Keratinocyte (primary cell): ENCODE measurements at regions not wholly inside any gene's neighbourhood (a gene's known extent, or its start where the extent isn't known, plus 50 kb on each side); places are given as distances from the start of the nearest gene placed in this dataset.

Source experiments
- EZH2 ChIP-seq: IDR thresholded peaks from one replicate; pipeline ENCODE4 v1.6.1; 2012; ENCODE audit warnings: inconsistent platforms, mild to moderate bottlenecking, low read length, moderate library complexity
- TF ChIP-seq, protein P1 (sequence below), 3 experiments: IDR thresholded peaks in 1 of 3; conservative IDR thresholded peaks in 1 of 3; optimal IDR thresholded peaks in 1 of 3; 2 replicates in 2 of 3; 3 replicates in 1 of 3; pipeline versions ENCODE3 to v1.5.1; 2011; ENCODE audit warnings: low read length in 3 of 3, mild to moderate bottlenecking in 3 of 3, moderate library complexity in 2 of 3, control low read depth in 1 of 3, inconsistent platforms in 1 of 3; ENCODE audit not compliant: insufficient read depth in 2 of 3; ENCODE audit errors: extremely low read depth in 1 of 3

DNA sequence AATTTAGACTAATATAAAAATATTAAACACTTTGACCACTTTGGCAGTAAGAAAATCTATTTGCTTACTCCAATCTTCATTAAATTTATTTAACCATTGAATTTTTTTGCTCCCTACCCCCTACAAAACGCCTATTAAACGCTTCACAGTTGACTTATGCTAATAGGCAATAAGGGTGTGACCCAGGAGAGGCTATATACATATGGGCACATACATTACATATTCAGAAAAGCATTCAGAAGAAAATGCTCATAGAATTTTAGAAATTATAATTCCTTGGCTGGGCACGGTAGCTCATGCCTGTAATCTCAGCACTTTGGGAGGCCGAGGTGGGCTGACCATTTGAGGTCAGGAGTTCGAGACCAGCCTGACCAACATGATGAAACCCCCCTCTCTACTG is 95.6 kb upstream of the STARD13 start:
- TF ChIP-seq, protein P1, sequence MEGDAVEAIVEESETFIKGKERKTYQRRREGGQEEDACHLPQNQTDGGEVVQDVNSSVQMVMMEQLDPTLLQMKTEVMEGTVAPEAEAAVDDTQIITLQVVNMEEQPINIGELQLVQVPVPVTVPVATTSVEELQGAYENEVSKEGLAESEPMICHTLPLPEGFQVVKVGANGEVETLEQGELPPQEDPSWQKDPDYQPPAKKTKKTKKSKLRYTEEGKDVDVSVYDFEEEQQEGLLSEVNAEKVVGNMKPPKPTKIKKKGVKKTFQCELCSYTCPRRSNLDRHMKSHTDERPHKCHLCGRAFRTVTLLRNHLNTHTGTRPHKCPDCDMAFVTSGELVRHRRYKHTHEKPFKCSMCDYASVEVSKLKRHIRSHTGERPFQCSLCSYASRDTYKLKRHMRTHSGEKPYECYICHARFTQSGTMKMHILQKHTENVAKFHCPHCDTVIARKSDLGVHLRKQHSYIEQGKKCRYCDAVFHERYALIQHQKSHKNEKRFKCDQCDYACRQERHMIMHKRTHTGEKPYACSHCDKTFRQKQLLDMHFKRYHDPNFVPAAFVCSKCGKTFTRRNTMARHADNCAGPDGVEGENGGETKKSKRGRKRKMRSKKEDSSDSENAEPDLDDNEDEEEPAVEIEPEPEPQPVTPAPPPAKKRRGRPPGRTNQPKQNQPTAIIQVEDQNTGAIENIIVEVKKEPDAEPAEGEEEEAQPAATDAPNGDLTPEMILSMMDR (optimal IDR thresholded peaks at IDR 0.05 in 1 of 3, IDR thresholded peaks at IDR 0.05 in 1 of 3, conservative IDR thresholded peaks at IDR 0.05 in 1 of 3; ENCODE audit: extremely low read depth in 1 of 3, insufficient read depth in 2 of 3, low read length in 3 of 3) = no peak
- no peak for TF ChIP-seq EZH2
